Lung (tissue), 11 donors: ENCODE measurements at regions not wholly inside any gene's neighbourhood (a gene's known extent, or its start where the extent isn't known, plus 50 kb on each side); places are given as distances from the start of the nearest gene placed in this dataset.

Source experiments
- ATAC-seq: fragments of 200-7000 bp; cut with Tn5 transposase; one replicate; pipeline ENCODE4 v1.9.1; 2020; ENCODE audit warnings: moderate number of reproducible peaks; ENCODE audit not compliant: insufficient read depth, low FRiP score
- DNase-seq, 3 donors: peaks; one replicate each; pipeline ENCODE4 v3.0.0-alpha.2; 2013 to 2017
- H3K27ac ChIP-seq, 2 donors: one replicate each; pipeline ENCODE4 v1.5.1; 2013; ENCODE audit warnings: mild to moderate bottlenecking in 2 of 2, moderate library complexity in 2 of 2, control low read depth in 1 of 2, inconsistent platforms in 1 of 2, low read depth in 1 of 2, low read length in 1 of 2
- H3K27me3 ChIP-seq, 3 donors: one replicate each; pipeline ENCODE4 v1.5.1; 2013; ENCODE audit warnings: low read length in 2 of 3; ENCODE audit not compliant: control insufficient read depth in 3 of 3, insufficient read depth in 3 of 3
- H3K36me3 ChIP-seq, 4 donors: one replicate each; pipeline ENCODE4 v1.5.1; 2013; ENCODE audit warnings: low read length in 4 of 4, mild to moderate bottlenecking in 1 of 4, moderate library complexity in 1 of 4; ENCODE audit not compliant: control insufficient read depth in 4 of 4, insufficient read depth in 4 of 4
- H3K4me1 ChIP-seq, 5 donors: one replicate each; pipeline ENCODE4 v1.5.1; 2013; ENCODE audit warnings: low read length in 5 of 5, mild to moderate bottlenecking in 2 of 5, moderate library complexity in 1 of 5; ENCODE audit not compliant: control insufficient read depth in 5 of 5, insufficient read depth in 5 of 5
- H3K4me3 ChIP-seq: one replicate; pipeline ENCODE4 v1.5.1; 2013; ENCODE audit warnings: mild to moderate bottlenecking, control low read depth, moderate library complexity
- H3K9ac ChIP-seq, 2 donors: one replicate each; pipeline ENCODE4 v1.5.1; 2013; ENCODE audit warnings: low read length in 2 of 2, control low read depth in 1 of 2; ENCODE audit not compliant: insufficient read depth in 1 of 2
- H3K9me3 ChIP-seq, 4 donors: one replicate each; pipeline ENCODE4 v1.5.1; 2013; ENCODE audit warnings: low read length in 3 of 4, mild to moderate bottlenecking in 1 of 4, moderate library complexity in 1 of 4; ENCODE audit not compliant: control insufficient read depth in 4 of 4, insufficient read depth in 3 of 4
- WGBS, 2 donors: extraction: QIAGEN DNeasy Blood & Tissue Kit; methylation state at CpG; one replicate each; pipeline ENCODE4 v1.1.7; 2013; 5-methylcytosine and 5-hydroxymethylcytosine counted together
- TF ChIP-seq, protein P1 (sequence below): IDR thresholded peaks from 2 replicates; pipeline ENCODE4 v1.5.1; 2012; ENCODE audit warnings: mild to moderate bottlenecking; ENCODE audit errors: control extremely low read depth, extremely low read depth
- donor health status: control.
- donor health status: control.
- donor health status: Bipolar disorder and iron deficiency.
- donor health status: healthy.
- donor health status: DM: yes; HTN: yes; CAD: no.

DNA sequence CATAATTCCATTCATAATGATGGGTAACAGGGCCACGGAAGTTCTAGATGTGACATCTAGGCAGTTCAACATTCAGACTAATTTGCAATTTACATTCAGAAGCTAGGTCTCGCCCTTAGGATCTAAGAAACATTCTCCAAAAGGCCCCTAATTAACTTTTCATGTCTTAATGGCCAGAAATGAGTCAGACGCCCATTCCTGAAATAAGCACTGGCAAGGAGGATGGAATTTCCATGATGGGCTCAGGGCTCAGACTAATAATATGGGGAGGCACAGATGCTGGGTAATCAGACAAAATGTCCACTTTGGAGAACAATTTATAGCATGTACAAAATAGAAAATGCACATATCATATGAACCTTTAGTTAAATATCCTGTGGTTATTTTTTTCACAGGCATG, 102.8 kb upstream of the RPS6KA3 start:
- TF ChIP-seq, protein P1, sequence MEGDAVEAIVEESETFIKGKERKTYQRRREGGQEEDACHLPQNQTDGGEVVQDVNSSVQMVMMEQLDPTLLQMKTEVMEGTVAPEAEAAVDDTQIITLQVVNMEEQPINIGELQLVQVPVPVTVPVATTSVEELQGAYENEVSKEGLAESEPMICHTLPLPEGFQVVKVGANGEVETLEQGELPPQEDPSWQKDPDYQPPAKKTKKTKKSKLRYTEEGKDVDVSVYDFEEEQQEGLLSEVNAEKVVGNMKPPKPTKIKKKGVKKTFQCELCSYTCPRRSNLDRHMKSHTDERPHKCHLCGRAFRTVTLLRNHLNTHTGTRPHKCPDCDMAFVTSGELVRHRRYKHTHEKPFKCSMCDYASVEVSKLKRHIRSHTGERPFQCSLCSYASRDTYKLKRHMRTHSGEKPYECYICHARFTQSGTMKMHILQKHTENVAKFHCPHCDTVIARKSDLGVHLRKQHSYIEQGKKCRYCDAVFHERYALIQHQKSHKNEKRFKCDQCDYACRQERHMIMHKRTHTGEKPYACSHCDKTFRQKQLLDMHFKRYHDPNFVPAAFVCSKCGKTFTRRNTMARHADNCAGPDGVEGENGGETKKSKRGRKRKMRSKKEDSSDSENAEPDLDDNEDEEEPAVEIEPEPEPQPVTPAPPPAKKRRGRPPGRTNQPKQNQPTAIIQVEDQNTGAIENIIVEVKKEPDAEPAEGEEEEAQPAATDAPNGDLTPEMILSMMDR = no peak
- 70 to 94% methylated on average over 3 of the region's 3 CpGs for WGBS, 2 donors
- Histone ChIP-seq H3K27me3 (peaks cover 0 to 43% (median 15%) of the 10 kb centered on the region in 3 donors), H3K4me3 (no peak overlapping the region), H3K9ac (no peak overlapping the region), H3K27ac (no peak overlapping the region), H3K4me1 (peaks cover 0 to 4% (median 2%) of the 10 kb centered on the region in 5 donors), H3K9me3 (no peaks in the 10 kb centered on the region), H3K36me3 (no peaks in the 10 kb centered on the region)
- no peak for ATAC-seq
- DNase-seq = no peak

DNA sequence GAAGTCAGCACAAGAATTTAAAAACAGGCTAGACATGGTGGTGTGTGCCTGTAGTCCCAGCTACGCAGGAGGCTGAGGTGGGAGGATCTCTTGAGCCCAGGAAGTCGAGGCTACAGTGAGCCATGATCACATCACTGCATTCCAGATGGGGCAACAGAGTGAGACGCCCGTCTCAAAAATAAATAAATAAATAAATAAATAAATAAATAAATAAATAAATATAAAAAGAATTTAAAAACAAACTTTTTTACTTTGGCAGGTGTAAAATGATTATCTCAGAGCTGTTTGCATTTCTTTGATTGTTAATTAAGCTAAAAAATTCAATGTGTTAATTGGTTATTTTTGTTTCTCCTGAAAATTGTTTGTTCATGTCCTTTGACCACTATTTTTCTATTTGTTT, 97.5 kb upstream of the RPS6KA3 start:
- TF ChIP-seq, protein P1 = no peak
- WGBS, 2 donors = 79 to 95% methylated on average over 4 of the region's 4 CpGs

DNA sequence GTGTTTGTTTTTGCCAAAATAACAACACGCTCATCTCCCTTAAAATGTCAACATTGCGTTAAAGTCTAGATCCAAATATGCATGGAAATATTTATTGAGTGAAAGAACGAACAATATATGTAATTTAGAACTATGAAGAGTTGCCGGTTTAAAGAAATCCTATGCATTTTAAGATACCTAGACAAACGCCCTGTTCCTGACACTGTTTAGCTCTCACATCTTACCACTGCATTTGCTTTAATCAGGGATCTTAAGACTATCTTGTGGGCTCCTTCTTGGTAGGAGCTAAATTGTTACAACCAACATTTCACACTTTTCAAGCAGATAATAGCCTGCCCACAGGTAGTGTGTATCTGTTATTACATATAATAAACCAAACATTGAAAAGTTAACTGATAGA, 96.6 kb upstream of the RPS6KA3 start:
- no peak for DNase-seq
- Histone ChIP-seq H3K9me3 (no peaks in the 10 kb centered on the region), H3K27ac (peak overlapping the region; percentile 66 to 85), H3K4me3 (no peak overlapping the region), H3K27me3 (peaks cover 0 to 23% (median 12%) of the 10 kb centered on the region in 3 donors), H3K9ac (peak overlapping the region in 1 of 2 donors; percentile 14), H3K4me1 (peaks cover 0 to 18% (median 3%) of the 10 kb centered on the region in 5 donors), H3K36me3 (no peaks in the 10 kb centered on the region)
- ATAC-seq = no peak
- WGBS, 2 donors = 64 to 73% methylated on average over 5 of the region's 5 CpGs
- TF ChIP-seq, protein P1 = no peak

More for the DNA sequence above, 97.5 kb upstream of the RPS6KA3 start:
- ATAC-seq = no peak
- Histone ChIP-seq H3K4me1 (peaks cover 0 to 18% (median 3%) of the 10 kb centered on the region in 5 donors), H3K9me3 (no peaks in the 10 kb centered on the region), H3K27me3 (peaks cover 0 to 31% (median 5%) of the 10 kb centered on the region in 3 donors), H3K9ac (no peak overlapping the region), H3K4me3 (no peak overlapping the region), H3K36me3 (no peaks in the 10 kb centered on the region), H3K27ac (no peak overlapping the region)
- no peak for DNase-seq
